Epithelial cell of proximal tubule (primary cell): ENCODE measurements at regions not wholly inside any gene's neighbourhood (a gene's known extent, or its start where the extent isn't known, plus 50 kb on each side); places are given as distances from the start of the nearest gene placed in this dataset.

Experiments used
- DNase-seq: peaks from one replicate; pipeline ENCODE4 v3.0.0-alpha.2; 2011; ENCODE audit warnings: low read depth
- H3K4me3 ChIP-seq: 2 replicates; pipeline ENCODE4 v1.5.1; 2011; ENCODE audit warnings: low read depth, mild to moderate bottlenecking, low read length
- CTCF ChIP-seq: conservative IDR thresholded peaks from 2 replicates; pipeline ENCODE4 v1.5.1; 2012; ENCODE audit warnings: low read depth, mild to moderate bottlenecking, low read length

DNA sequence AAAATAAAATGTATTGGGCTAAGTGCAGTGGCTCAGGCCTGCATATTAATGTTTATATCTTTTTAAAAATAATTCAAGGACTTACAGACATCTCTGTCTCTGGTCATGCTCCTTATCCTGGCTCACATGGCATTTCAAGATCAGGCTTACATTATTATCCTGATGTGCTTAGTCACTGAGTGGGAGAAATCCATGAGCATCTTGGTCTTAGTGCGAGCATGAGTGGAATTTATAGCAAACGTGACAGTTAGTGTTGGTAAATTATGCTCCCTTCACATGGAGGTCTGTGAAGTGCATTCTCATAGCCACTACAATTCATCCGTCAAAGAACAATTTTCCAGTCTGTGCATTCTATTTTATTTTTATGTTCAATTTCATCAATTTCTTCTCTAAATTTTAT, 237.8 kb upstream of the EDIL3 start:
- no peak for TF ChIP-seq CTCF
- no peak for DNase-seq

DNA sequence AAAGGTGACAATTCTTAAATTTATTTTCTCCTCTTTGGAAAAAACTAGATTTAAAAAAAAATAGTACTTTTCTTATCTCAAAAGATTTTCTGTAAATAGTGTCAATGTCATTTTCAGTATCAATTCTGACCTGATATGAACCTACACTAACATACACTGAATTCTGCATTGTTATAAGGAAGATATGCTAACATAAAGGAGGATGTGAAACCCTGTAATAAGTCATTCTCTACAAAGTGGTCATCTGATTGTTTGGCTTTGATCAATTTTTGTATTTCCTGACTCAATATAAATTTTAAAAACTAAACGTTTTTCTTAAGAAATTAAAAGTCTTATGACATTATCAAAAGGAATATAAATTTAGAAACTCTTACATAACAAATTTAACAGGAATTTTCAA, 233.6 kb upstream of the EDIL3 start:
- no peak for TF ChIP-seq CTCF
- no peak overlapping the region for H3K4me3 ChIP-seq
- DNase-seq: no peak

More for the DNA sequence above, 237.8 kb upstream of the EDIL3 start:
- no peak overlapping the region for H3K4me3 ChIP-seq

DNA sequence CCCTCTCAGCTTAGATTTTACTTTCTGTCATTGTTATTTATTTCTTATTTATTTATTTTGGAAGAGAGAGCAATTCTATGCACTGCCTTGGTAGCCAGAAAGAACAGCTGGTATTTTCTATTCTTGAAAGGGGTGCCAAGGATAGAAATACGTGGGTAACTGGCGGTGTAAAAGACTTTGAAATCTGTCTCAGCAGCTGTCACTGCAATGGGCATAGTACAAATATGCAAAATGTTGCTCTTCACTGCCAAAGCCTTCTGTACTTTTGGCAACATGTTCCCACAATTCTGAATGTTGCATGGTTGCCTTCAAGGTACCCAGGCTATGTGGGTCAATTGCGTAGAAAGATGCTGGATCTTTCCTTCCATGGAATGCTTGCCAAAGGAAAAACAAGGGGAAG, 230.2 kb upstream of the EDIL3 start:
- no peak for TF ChIP-seq CTCF
- DNase-seq: no peak
- H3K4me3 ChIP-seq: no peak overlapping the region

DNA sequence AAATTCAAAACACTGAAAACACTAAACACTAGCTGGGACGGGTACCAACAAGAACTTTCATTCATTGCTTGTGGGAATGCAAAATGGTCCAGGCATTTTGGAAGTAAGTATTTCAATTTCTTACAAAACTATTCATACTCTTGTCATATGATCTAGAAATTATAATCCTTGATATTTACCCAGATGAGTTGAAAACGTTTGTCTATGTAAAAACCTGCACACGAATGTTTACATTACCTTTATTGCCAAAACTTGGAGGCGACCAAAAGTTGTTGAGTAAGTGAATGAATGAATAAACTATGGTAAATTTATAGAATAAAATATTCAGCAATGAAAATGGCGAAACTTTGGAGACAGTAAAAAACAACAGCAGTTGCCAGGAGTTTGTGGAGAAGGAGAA, 222.1 kb upstream of the EDIL3 start:
- DNase-seq: no peak
- TF ChIP-seq CTCF: no peak
- H3K4me3 ChIP-seq: no peak overlapping the region

- no peak overlapping the region for H3K4me3 ChIP-seq
- DNase-seq: no peak
- TF ChIP-seq CTCF: no peak
Observed at GRCh38 chr5:84605241-84605640, 220.6 kb upstream of the EDIL3 start.

- no peak overlapping the region for H3K4me3 ChIP-seq
- no peak for TF ChIP-seq CTCF
- no peak for DNase-seq
Observed at GRCh38 chr5:84603568-84604185, 219.0 kb upstream of the EDIL3 start.

DNA sequence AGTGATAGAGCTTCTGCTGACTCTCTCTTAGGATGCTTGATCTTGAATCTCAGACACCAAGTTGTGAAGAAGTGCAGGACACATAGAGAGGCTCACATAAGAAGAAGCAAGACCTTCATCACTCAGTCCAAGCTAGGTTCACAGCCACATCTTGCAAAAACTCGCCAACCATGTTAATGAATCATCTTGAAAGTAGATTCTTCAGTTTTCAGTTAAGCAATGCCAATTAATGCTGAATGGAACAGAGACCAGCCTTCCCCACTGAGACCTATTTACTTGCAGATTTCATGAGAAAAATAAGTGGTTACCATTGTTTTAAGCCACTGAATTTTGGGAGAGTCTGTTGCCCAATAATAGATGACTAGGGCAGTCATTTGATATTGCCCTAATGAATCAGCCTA, 217.7 kb upstream of the EDIL3 start:
- no peak for DNase-seq

More for the DNA sequence above, 217.7 kb upstream of the EDIL3 start:
- TF ChIP-seq CTCF: no peak
- H3K4me3 ChIP-seq: no peak overlapping the region
